Retinal pigment epithelial cell (primary cell): ENCODE measurements at regions not wholly inside any gene's neighbourhood (a gene's known extent, or its start where the extent isn't known, plus 50 kb on each side); places are given as distances from the start of the nearest gene placed in this dataset.
"Not testable (repeated sequence)": the region's sequence is repeated elsewhere in the genome, so short reads cannot be mapped to it uniquely, and the experiment has no call there.

Source experiments
- DNase-seq: peaks from one replicate; pipeline ENCODE4 v3.0.0-alpha.2; 2010; ENCODE audit warnings: low read depth
- H3K4me3 ChIP-seq: 2 replicates; pipeline ENCODE4 v1.5.1; 2011; ENCODE audit warnings: mild to moderate bottlenecking, low read length, control low read depth, moderate library complexity
- TF ChIP-seq, protein P1 (sequence below): conservative IDR thresholded peaks from 2 replicates; pipeline ENCODE4 v1.5.1; 2011; ENCODE audit warnings: low read depth, low read length, control low read depth, inconsistent platforms

DNA sequence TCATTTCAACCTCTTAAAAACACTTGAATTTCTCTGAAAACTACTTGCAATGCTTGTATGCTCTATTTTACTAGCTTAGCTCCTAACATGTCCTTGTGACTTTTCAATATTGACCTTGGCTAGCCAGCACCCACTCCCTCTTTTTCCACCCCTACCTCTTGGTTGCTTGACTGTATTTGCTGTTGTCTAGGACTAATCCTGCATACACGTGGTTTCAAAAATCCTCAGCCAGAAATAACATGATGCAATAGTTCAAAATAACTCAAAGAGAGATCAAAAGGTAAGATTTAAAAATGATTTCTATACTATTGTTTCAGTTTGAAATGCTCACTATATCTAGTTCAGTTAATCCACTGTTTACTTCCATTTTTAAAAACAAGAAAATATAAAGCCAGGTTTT is 102.3 kb upstream of the TBX18 start:
- DNase-seq, result no peak
- no peak overlapping the region for H3K4me3 ChIP-seq
- TF ChIP-seq, protein P1, sequence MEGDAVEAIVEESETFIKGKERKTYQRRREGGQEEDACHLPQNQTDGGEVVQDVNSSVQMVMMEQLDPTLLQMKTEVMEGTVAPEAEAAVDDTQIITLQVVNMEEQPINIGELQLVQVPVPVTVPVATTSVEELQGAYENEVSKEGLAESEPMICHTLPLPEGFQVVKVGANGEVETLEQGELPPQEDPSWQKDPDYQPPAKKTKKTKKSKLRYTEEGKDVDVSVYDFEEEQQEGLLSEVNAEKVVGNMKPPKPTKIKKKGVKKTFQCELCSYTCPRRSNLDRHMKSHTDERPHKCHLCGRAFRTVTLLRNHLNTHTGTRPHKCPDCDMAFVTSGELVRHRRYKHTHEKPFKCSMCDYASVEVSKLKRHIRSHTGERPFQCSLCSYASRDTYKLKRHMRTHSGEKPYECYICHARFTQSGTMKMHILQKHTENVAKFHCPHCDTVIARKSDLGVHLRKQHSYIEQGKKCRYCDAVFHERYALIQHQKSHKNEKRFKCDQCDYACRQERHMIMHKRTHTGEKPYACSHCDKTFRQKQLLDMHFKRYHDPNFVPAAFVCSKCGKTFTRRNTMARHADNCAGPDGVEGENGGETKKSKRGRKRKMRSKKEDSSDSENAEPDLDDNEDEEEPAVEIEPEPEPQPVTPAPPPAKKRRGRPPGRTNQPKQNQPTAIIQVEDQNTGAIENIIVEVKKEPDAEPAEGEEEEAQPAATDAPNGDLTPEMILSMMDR, result no peak

DNA sequence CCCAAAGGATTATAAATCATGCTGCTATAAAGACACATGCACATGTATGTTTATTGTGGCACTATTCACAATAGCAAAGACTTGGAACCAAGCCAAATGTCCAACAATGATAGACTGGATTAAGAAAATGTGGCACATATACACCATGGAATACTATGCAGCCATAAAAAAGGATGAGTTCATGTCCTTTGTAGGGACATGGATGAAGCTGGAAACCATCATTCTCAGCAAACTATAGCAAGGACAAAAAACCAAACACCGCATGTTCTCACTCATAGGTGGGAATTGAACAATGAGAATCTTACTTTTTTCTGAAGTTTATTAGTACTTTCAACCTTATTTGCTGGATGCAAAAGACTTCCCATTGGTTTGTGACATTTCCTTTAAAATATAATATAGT is 101.0 kb upstream of the TBX18 start:
- DNase-seq, result not testable (repeated sequence)

DNA sequence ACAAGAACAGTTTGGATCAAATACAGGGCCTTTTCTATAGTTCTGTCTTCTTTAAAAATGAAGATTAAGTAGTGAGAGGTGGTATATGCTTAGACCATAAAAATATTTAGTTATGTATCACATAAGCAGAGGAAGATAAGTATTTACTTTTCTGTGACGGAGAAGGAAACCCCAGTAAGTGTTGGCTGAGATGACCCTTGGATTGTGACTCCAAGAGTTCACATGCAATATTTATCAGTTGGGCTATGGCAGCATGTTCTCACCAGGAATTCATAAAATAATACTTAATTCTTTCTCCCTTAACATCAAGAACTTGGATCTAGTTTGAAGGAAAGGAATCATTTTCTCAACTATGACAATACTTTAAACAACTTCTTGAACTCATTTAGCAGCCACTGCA is 98.4 kb upstream of the TBX18 start:
- TF ChIP-seq, protein P1, result no peak
- DNase-seq, result no peak

More for the DNA sequence above, 101.0 kb upstream of the TBX18 start:
- H3K4me3 ChIP-seq, result not testable (repeated sequence)

DNA sequence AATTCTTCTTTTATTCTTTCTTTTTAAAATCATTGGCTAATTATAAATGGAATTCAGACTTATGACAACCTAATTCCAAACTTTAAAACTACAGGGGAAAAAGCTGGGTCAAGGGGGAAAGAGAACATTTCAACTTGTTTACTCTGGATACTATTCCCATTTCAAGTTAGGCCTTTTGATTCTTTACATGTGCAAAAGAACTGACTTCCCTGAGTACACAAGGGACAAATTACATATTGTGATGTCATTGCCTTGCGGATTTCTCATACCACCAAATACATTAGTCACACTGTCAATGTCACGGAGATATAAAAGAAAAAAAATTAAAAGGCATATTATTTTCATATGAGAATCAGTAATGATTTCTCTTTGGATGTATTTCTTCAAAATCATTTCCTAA is 96.5 kb upstream of the TBX18 start:
- no peak overlapping the region for H3K4me3 ChIP-seq
- TF ChIP-seq, protein P1, result no peak
- DNase-seq, result no peak

More for the DNA sequence above, 98.4 kb upstream of the TBX18 start:
- no peak overlapping the region for H3K4me3 ChIP-seq

DNA sequence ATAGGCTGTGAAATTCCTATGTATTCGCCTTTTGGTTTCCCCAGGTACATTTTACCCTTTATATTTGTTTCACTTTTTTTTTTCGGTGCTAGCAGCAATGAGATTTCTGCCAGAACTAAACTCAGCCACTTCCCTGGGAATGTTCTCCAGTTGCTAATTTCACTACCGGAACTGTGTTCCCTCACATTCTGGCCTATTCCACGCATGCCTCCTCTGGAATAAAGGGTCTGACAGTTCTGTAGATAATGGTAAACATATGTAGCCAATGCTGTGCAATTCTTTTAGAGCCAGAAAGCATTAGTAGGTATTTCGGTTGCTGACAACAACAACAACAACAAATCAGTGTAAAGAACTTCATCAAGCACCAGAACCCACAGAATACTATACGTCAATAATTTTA is 96.1 kb upstream of the TBX18 start:
- no peak for DNase-seq
- H3K4me3 ChIP-seq, result no peak overlapping the region
- TF ChIP-seq, protein P1, result no peak

DNA sequence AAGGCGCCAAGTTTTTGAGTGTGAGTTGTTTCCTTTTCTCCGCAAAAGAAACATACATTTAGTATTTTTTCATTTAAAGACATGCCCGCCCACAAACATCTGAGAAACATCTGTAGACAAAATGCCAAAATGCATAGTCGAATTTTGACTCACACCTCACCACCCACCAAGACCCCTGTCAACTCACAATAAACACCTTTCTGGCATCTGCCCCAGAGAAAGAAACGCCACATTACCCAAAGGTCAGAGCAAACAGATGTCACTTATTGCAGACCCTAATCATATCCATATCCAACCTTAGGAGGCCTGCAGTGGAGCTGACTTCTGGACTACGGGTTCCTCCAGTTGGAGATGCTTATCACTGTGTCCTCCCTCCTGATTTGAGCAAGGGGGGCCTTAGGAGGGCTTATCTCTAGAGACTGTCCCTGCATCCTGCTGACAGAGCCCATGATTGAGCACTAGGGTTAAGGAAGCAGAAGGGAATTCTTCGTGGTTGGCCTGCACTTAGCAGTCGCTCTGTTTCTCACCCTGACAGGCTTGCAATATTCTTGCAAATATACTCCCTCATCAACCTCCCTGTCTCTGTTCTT is 90.5 kb upstream of the TBX18 start:
- TF ChIP-seq, protein P1, result no peak
- DNase-seq, result no peak
- no peak overlapping the region for H3K4me3 ChIP-seq

DNA sequence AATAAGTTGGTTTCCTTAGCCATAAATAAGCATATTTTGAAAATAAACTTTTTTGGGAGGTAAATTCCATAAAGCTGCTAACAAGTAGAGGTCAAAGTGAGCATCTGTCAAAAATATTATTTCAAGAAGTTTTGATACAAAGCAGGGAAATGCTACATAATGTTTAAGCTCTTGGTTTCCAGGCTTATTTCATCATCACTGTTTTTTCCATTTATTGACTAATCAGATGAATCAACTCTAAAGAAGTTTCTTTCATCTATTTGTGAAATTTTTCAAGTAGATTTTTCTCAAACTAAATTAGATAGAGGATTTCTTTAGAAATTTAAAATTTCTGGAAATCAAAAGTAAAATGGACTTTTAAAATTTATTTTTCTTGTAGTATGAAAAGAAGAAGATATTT is 89.5 kb upstream of the TBX18 start:
- no peak for DNase-seq
- TF ChIP-seq, protein P1, result no peak
- H3K4me3 ChIP-seq, result no peak overlapping the region
